KMS-11 (cell line): ENCODE measurements at regions not wholly inside any gene's neighbourhood (a gene's known extent, or its start where the extent isn't known, plus 50 kb on each side); places are given as distances from the start of the nearest gene placed in this dataset.

Source experiments
- H2AFZ ChIP-seq: fragments of 200-600 bp; sonication (generic); 2 replicates; pipeline ENCODE4 v1.6.1; 2016; ENCODE audit warnings: antibody characterized with exemption, mixed run types, low read depth
- H3K27ac ChIP-seq: fragments of 200-600 bp; sonication (generic); 2 replicates; pipeline ENCODE4 v1.6.1; 2016; ENCODE audit warnings: mild to moderate bottlenecking, mixed run types
- H3K27me3 ChIP-seq: fragments of 200-600 bp; sonication (generic); 2 replicates; pipeline ENCODE4 v1.6.1; 2017; ENCODE audit warnings: mild to moderate bottlenecking, low read depth, mixed run types, moderate library complexity; ENCODE audit not compliant: insufficient read depth
- H3K36me3 ChIP-seq: fragments of 200-600 bp; sonication (generic); 2 replicates; pipeline ENCODE4 v1.6.1; 2017; ENCODE audit warnings: mild to moderate bottlenecking, mixed run types; ENCODE audit not compliant: insufficient read depth
- H3K4me1 ChIP-seq: fragments of 200-600 bp; sonication (generic); 2 replicates; pipeline ENCODE4 v1.6.1; 2016; ENCODE audit warnings: mild to moderate bottlenecking, low read depth, mixed run types; ENCODE audit not compliant: poor library complexity, severe bottlenecking
- H3K4me2 ChIP-seq: fragments of 200-600 bp; sonication (generic); 2 replicates; pipeline ENCODE4 v1.7.0; 2016; ENCODE audit warnings: mild to moderate bottlenecking, mixed run types
- H3K4me3 ChIP-seq: fragments of 200-600 bp; sonication (generic); IDR thresholded peaks from 2 replicates; pipeline ENCODE4 v1.6.1; 2017; ENCODE audit warnings: low read depth, low read length, mixed read lengths; ENCODE audit not compliant: insufficient read depth
- H3K79me2 ChIP-seq: fragments of 200-600 bp; sonication (generic); 2 replicates; pipeline ENCODE4 v1.6.1; 2016; ENCODE audit warnings: low read depth, mixed run types; ENCODE audit not compliant: insufficient read depth
- H3K9ac ChIP-seq: fragments of 200-600 bp; sonication (generic); 2 replicates; pipeline ENCODE4 v1.6.1; 2016; ENCODE audit warnings: mild to moderate bottlenecking, mixed run types
- H4K20me1 ChIP-seq: fragments of 200-600 bp; sonication (generic); 2 replicates; pipeline ENCODE4 v1.6.1; 2016; ENCODE audit warnings: mild to moderate bottlenecking, mixed run types; ENCODE audit not compliant: insufficient read depth
- CTCF ChIP-seq: fragments of 200-600 bp; sonication (generic); conservative IDR thresholded peaks from 2 replicates; pipeline ENCODE4 v1.6.1; 2017; ENCODE audit warnings: low read depth, mild to moderate bottlenecking, antibody characterized with exemption, low read length, moderate library complexity, mixed read lengths

GRCh38 chr15:95105229-95105628 lies 873.9 kb downstream of the MCTP2 start:
- H3K4me2 ChIP-seq, result no peak overlapping the region
- no peak overlapping the region for H3K9ac ChIP-seq
- TF ChIP-seq CTCF, result no peak
- no peak overlapping the region for H2AFZ ChIP-seq
- no peaks in the 10 kb centered on the region for H4K20me1 ChIP-seq
- H3K36me3 ChIP-seq, result no peaks in the 10 kb centered on the region
- H3K27ac ChIP-seq, result no peak overlapping the region
- H3K79me2 ChIP-seq, result no peaks in the 10 kb centered on the region
- no peak overlapping the region for H3K4me3 ChIP-seq
- no peaks in the 10 kb centered on the region for H3K4me1 ChIP-seq
- H3K27me3 ChIP-seq, result no peaks in the 10 kb centered on the region

- no peak overlapping the region for H3K27ac ChIP-seq
- no peak for TF ChIP-seq CTCF
- H2AFZ ChIP-seq, result no peak overlapping the region; the same call in 1 of the 2 replicates
- H3K4me3 ChIP-seq, result no peak overlapping the region
- no peaks in the 10 kb centered on the region for H3K4me1 ChIP-seq
- no peak overlapping the region for H3K4me2 ChIP-seq
- H3K36me3 ChIP-seq, result no peaks in the 10 kb centered on the region
- H3K9ac ChIP-seq, result no peak overlapping the region
- no peaks in the 10 kb centered on the region for H4K20me1 ChIP-seq
- no peaks in the 10 kb centered on the region for H3K79me2 ChIP-seq
- no peaks in the 10 kb centered on the region for H3K27me3 ChIP-seq
These were observed 875.4 kb downstream of the MCTP2 start for GRCh38 chr15:95106801-95107200.

- H3K79me2 ChIP-seq, result no peaks in the 10 kb centered on the region
These were observed 877.3 kb downstream of the MCTP2 start for GRCh38 chr15:95108673-95109072.

GRCh38 chr15:95111969-95112368 lies 880.6 kb downstream of the MCTP2 start:
- no peak overlapping the region for H3K4me2 ChIP-seq
- no peak for TF ChIP-seq CTCF

More at GRCh38 chr15:95108673-95109072, 877.3 kb downstream of the MCTP2 start:
- Histone ChIP-seq H4K20me1 (no peaks in the 10 kb centered on the region), H3K9ac (no peak overlapping the region), H3K36me3 (no peaks in the 10 kb centered on the region), H3K4me3 (no peak overlapping the region), H2AFZ (no peak overlapping the region), H3K4me2 (no peak overlapping the region), H3K27me3 (no peaks in the 10 kb centered on the region), H3K27ac (no peak overlapping the region), H3K4me1 (no peaks in the 10 kb centered on the region)
- TF ChIP-seq CTCF, result no peak

GRCh38 chr15:95113041-95113440 lies 881.7 kb downstream of the MCTP2 start:
- no peak for TF ChIP-seq CTCF
- Histone ChIP-seq H3K4me2 (no peak overlapping the region), H3K36me3 (no peaks in the 10 kb centered on the region), H3K4me1 (no peaks in the 10 kb centered on the region), H3K27me3 (no peaks in the 10 kb centered on the region), H4K20me1 (no peaks in the 10 kb centered on the region), H2AFZ (no peak overlapping the region), H3K4me3 (no peak overlapping the region), H3K79me2 (no peaks in the 10 kb centered on the region), H3K9ac (no peak overlapping the region), H3K27ac (no peak overlapping the region)

More at GRCh38 chr15:95111969-95112368, 880.6 kb downstream of the MCTP2 start:
- Histone ChIP-seq H2AFZ (no peak overlapping the region), H3K4me1 (no peaks in the 10 kb centered on the region), H3K27ac (no peak overlapping the region), H4K20me1 (no peaks in the 10 kb centered on the region), H3K79me2 (no peaks in the 10 kb centered on the region), H3K4me3 (no peak overlapping the region), H3K36me3 (no peaks in the 10 kb centered on the region), H3K9ac (no peak overlapping the region), H3K27me3 (no peaks in the 10 kb centered on the region)
